Middle frontal gyrus (tissue), 1 donor: ENCODE measurements at regions not wholly inside any gene's neighbourhood (a gene's known extent, or its start where the extent isn't known, plus 50 kb on each side); places are given as distances from the start of the nearest gene placed in this dataset.

Experiments used
- DNase-seq: peaks from one replicate; pipeline ENCODE4 v3.0.0-alpha.2; 2015; ENCODE audit warnings: low spot score; ENCODE audit errors: extremely low spot score

- DNase-seq, result no peak
Measured at GRCh38 chr13:111448504-111448903, 128.1 kb downstream of the TEX29 start.

- no peak for DNase-seq
Measured at GRCh38 chr13:111449041-111449440, 128.6 kb downstream of the TEX29 start.

- DNase-seq, result no peak
Measured at GRCh38 chr13:111451402-111451801, 131.0 kb downstream of the TEX29 start.

- DNase-seq, result no peak
Measured at GRCh38 chr13:111456452-111457230, 136.2 kb downstream of the TEX29 start.

- no peak for DNase-seq
Measured at GRCh38 chr13:111458001-111458531, 137.6 kb downstream of the TEX29 start.

GRCh38 chr13:111458739-111459138 is 138.3 kb downstream of the TEX29 start:
- no peak for DNase-seq

- DNase-seq, result no peak
Measured at GRCh38 chr13:111459803-111460547, 139.5 kb downstream of the TEX29 start.

GRCh38 chr13:111460548-111461444 is 140.4 kb downstream of the TEX29 start:
- DNase-seq, result peak; percentile 6

- no peak for DNase-seq
Measured at GRCh38 chr13:111461445-111462149, 141.2 kb downstream of the TEX29 start.

- no peak for DNase-seq
Measured at GRCh38 chr13:111462221-111462764, 141.9 kb downstream of the TEX29 start.

GRCh38 chr13:111462944-111463343 is 142.5 kb downstream of the TEX29 start:
- no peak for DNase-seq

- no peak for DNase-seq
Measured at GRCh38 chr13:111467111-111467890, 146.9 kb downstream of the TEX29 start.

GRCh38 chr13:111468037-111468959 is 147.9 kb downstream of the TEX29 start:
- DNase-seq, result no peak

GRCh38 chr13:111469450-111469849 is 149.0 kb downstream of the TEX29 start:
- DNase-seq, result no peak

- DNase-seq, result no peak
Measured at GRCh38 chr13:111469916-111470506, 149.6 kb downstream of the TEX29 start.

GRCh38 chr13:111470933-111471332 is 150.5 kb downstream of the TEX29 start:
- DNase-seq, result no peak

GRCh38 chr13:111472083-111472482 is 151.6 kb downstream of the TEX29 start:
- no peak for DNase-seq
